Peyer's patch (tissue), 4 donors: ENCODE measurements at regions not wholly inside any gene's neighbourhood (a gene's known extent, or its start where the extent isn't known, plus 50 kb on each side); places are given as distances from the start of the nearest gene placed in this dataset.

ENCODE experiments used
- CTCF ChIP-seq, 6 experiments: fragments of 450-650 bp in 4 of 6; fragments of 200-600 bp in 2 of 6; sonication (generic) in 1 of 6; IDR thresholded peaks; one replicate each; pipeline ENCODE4 v1.5.1; 2017 to 2019; ENCODE audit warnings: antibody characterized with exemption in 6 of 6, mild to moderate bottlenecking in 3 of 6, moderate library complexity in 1 of 6
- POLR2A ChIP-seq, 2 donors: fragments of 450-650 bp; IDR thresholded peaks; one replicate each; pipeline ENCODE4 v1.5.1; 2017; ENCODE audit warnings: antibody characterized with exemption in 2 of 2, mild to moderate bottlenecking in 2 of 2, moderate library complexity in 2 of 2

GRCh38 chr3:135538123-135538522 is 427.4 kb upstream of the PPP2R3A start:
- TF ChIP-seq CTCF (IDR thresholded peaks at IDR 0.05) (no peak), POLR2A (IDR thresholded peaks at IDR 0.05) (no peak)
